Endodermal cell (in vitro differentiated cells): ENCODE measurements at regions not wholly inside any gene's neighbourhood (a gene's known extent, or its start where the extent isn't known, plus 50 kb on each side); places are given as distances from the start of the nearest gene placed in this dataset.

ENCODE experiments used
- DNase-seq: peaks from one replicate; pipeline ENCODE4 v3.0.0-alpha.2; 2017
- H3K27ac ChIP-seq: 2 replicates; pipeline ENCODE4 v1.5.1; 2013; ENCODE audit warnings: mild to moderate bottlenecking, low read depth, low read length, moderate library complexity
- H3K27me3 ChIP-seq: 2 replicates; pipeline ENCODE4 v1.6.1; 2013; ENCODE audit warnings: mild to moderate bottlenecking, low read length, moderate library complexity; ENCODE audit not compliant: insufficient read depth, control insufficient read depth, poor library complexity, severe bottlenecking
- H3K36me3 ChIP-seq: 2 replicates; pipeline ENCODE4 v1.7.0; 2013; ENCODE audit warnings: mild to moderate bottlenecking, low read length, moderate library complexity; ENCODE audit not compliant: control insufficient read depth, insufficient read depth
- H3K4me1 ChIP-seq: one replicate; pipeline ENCODE4 v1.7.0; 2013; ENCODE audit warnings: low read length; ENCODE audit not compliant: control insufficient read depth, insufficient read depth
- H3K4me3 ChIP-seq: 2 replicates; pipeline ENCODE4 v1.5.1; 2013; ENCODE audit warnings: mild to moderate bottlenecking, low read length, moderate library complexity
- H3K9ac ChIP-seq: 2 replicates; pipeline ENCODE4 v1.6.1; 2013; ENCODE audit warnings: mild to moderate bottlenecking, low read length, moderate library complexity; ENCODE audit not compliant: poor library complexity, severe bottlenecking; ENCODE audit errors: extremely low read depth
- H3K9me3 ChIP-seq: 2 replicates; pipeline ENCODE4 v1.6.1; 2013; ENCODE audit warnings: mild to moderate bottlenecking, low read length, moderate library complexity; ENCODE audit not compliant: control insufficient read depth
- H3K27ac Mint-ChIP-seq: 2 replicates; pipeline ENCODE4 v1.8.0; 2020; ENCODE audit warnings: mixed read lengths
- H3K27me3 Mint-ChIP-seq: 2 replicates; pipeline ENCODE4 v1.8.0; 2021; ENCODE audit warnings: mild to moderate bottlenecking, mixed read lengths; ENCODE audit not compliant: insufficient read depth
- H3K36me3 Mint-ChIP-seq: 2 replicates; pipeline ENCODE4 v1.8.0; 2020; ENCODE audit warnings: low read depth, mixed read lengths
- H3K4me1 Mint-ChIP-seq: 2 replicates; pipeline ENCODE4 v1.8.0; 2020; ENCODE audit warnings: mixed read lengths
- H3K4me3 Mint-ChIP-seq: 2 replicates; pipeline ENCODE4 v1.8.0; 2020; ENCODE audit warnings: mild to moderate bottlenecking, moderate library complexity, mixed read lengths
- H3K9me3 Mint-ChIP-seq: 2 replicates; pipeline ENCODE4 v1.8.0; 2020; ENCODE audit warnings: mild to moderate bottlenecking, mixed read lengths
- CTCF ChIP-seq: fragments of 200-600 bp; sonication (generic); conservative IDR thresholded peaks from 2 replicates; pipeline ENCODE4 v1.5.0; 2021; ENCODE audit warnings: antibody characterized with exemption, mild to moderate bottlenecking
- WGBS, 2 experiments: methylation state at CpG; one replicate each; pipeline versions ENCODE4 v1.1.5 to v1.1.7; 2013; ENCODE audit warnings: missing lambda C conversion rate in 2 of 2, mixed read lengths in 1 of 2; ENCODE audit not compliant: insufficient coverage in 1 of 2, insufficient read length in 1 of 2; 5-methylcytosine and 5-hydroxymethylcytosine counted together

GRCh38 chr16:5231246-5231759 is 133.7 kb upstream of the EEF2KMT start:
- DNase-seq = no peak
- H3K36me3 Mint-ChIP-seq = no peaks in the 10 kb centered on the region
- no peak overlapping the region for H3K27ac Mint-ChIP-seq
- H3K27ac ChIP-seq = no peak overlapping the region
- H3K4me3 Mint-ChIP-seq = no peak overlapping the region
- H3K4me1 ChIP-seq = no peaks in the 10 kb centered on the region
- H3K9me3 Mint-ChIP-seq = peaks cover 17% of the 10 kb centered on the region
- WGBS, 2 experiments = 61 to 68% methylated on average over 5 of the region's 5 CpGs
- H3K36me3 ChIP-seq = no peaks in the 10 kb centered on the region
- peaks cover 6% of the 10 kb centered on the region for H3K27me3 Mint-ChIP-seq
- no peak overlapping the region for H3K9ac ChIP-seq
- TF ChIP-seq CTCF = no peak
- no peaks in the 10 kb centered on the region for H3K27me3 ChIP-seq
- no peak overlapping the region for H3K4me3 ChIP-seq
- H3K4me1 Mint-ChIP-seq = peaks cover 5% of the 10 kb centered on the region
- H3K9me3 ChIP-seq = peaks cover 9% of the 10 kb centered on the region

- no peak overlapping the region for H3K4me3 Mint-ChIP-seq
- peaks cover 17% of the 10 kb centered on the region for H3K9me3 Mint-ChIP-seq
- H3K4me1 ChIP-seq = no peaks in the 10 kb centered on the region
- H3K36me3 Mint-ChIP-seq = no peaks in the 10 kb centered on the region
- TF ChIP-seq CTCF = no peak
- no peak overlapping the region for H3K9ac ChIP-seq
- peak; percentile 80 for DNase-seq
- no peak overlapping the region for H3K4me3 ChIP-seq
- WGBS, 2 experiments = 18 to 35% methylated on average over 3 of the region's 3 CpGs
- peaks cover 2% of the 10 kb centered on the region for H3K4me1 Mint-ChIP-seq
- H3K36me3 ChIP-seq = no peaks in the 10 kb centered on the region
- no peaks in the 10 kb centered on the region for H3K27me3 ChIP-seq
- H3K27me3 Mint-ChIP-seq = peaks cover 8% of the 10 kb centered on the region
- H3K27ac Mint-ChIP-seq = no peak overlapping the region
- no peak overlapping the region for H3K27ac ChIP-seq
- peaks cover 9% of the 10 kb centered on the region for H3K9me3 ChIP-seq
These were observed 130.8 kb upstream of the EEF2KMT start for GRCh38 chr16:5228369-5228768.

GRCh38 chr16:5225931-5226655 is 128.5 kb upstream of the EEF2KMT start:
- no peak overlapping the region for H3K27ac ChIP-seq
- no peak overlapping the region for H3K9ac ChIP-seq
- H3K27me3 ChIP-seq = no peaks in the 10 kb centered on the region
- H3K4me1 Mint-ChIP-seq = peaks cover 2% of the 10 kb centered on the region
- DNase-seq = no peak
- H3K27me3 Mint-ChIP-seq = peaks cover 8% of the 10 kb centered on the region
- H3K36me3 Mint-ChIP-seq = no peaks in the 10 kb centered on the region
- peaks cover 11% of the 10 kb centered on the region for H3K9me3 Mint-ChIP-seq
- peaks cover 3% of the 10 kb centered on the region for H3K9me3 ChIP-seq
- 81 to 91% methylated on average over 9 to 10 of the region's 10 CpGs for WGBS, 2 experiments
- no peaks in the 10 kb centered on the region for H3K4me1 ChIP-seq
- no peak overlapping the region for H3K4me3 Mint-ChIP-seq
- TF ChIP-seq CTCF = no peak
- H3K27ac Mint-ChIP-seq = no peak overlapping the region
- H3K4me3 ChIP-seq = no peak overlapping the region
- H3K36me3 ChIP-seq = no peaks in the 10 kb centered on the region
